GM21515 (cell line): ENCODE measurements at regions not wholly inside any gene's neighbourhood (a gene's known extent, or its start where the extent isn't known, plus 50 kb on each side); places are given as distances from the start of the nearest gene placed in this dataset.
A peak's percentile ranks its signal among the peaks of the same experiment; 100 is the strongest.
"Not testable (repeated sequence)": the region's sequence is repeated elsewhere in the genome, so short reads cannot be mapped to it uniquely, and the experiment has no call there.

Source experiments
- ATAC-seq: cut with Tn5 transposase; IDR thresholded peaks from one replicate; pipeline ENCODE4 v1.9.1; 2021; ENCODE audit not compliant: unreplicated experiment

- ATAC-seq: no peak
Observed at GRCh38 chr6:104522533-104522932, 337.2 kb downstream of the HACE1 start.

DNA sequence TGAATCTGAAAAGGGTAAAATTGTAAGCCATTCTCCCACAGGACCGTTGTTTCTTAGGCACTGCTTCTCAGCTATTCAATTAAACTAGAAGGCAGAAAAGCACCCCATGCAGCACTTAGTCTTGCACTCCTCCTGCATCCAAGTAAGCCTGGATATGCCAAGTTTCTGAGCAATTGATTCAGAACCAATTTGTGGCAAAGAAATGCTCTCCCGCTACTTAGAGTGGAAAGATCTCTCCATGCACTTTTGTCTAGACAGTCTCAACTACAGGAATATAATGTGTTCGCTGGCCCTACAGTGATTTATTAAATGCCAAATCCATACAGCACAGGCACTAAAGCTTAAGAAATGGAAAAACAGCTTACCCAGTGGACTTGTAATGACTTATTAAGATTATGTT, 338.5 kb downstream of the HACE1 start:
- no peak for ATAC-seq

- ATAC-seq: no peak
Observed at GRCh38 chr6:104519566-104519965, 340.2 kb downstream of the HACE1 start.

DNA sequence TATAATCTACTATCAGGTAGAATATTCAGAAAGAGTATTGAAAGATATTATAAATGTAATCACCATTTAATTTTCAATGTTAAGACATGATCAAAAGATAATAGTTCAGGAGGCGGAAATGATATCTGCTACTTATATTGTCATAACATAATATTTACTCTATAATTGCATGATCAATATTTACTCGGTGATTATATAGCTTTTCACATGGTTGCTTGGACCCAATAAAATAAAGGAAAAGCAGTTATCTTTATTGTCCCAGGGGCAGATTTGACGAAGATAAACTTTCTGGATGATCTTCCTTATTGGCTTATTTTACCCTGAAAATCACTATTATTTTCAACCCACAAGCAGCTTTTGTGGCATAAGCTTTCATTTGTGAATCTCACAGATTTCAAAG, 350.4 kb downstream of the HACE1 start:
- ATAC-seq: no peak

- no peak for ATAC-seq
Observed at GRCh38 chr6:104506429-104506828, 353.3 kb downstream of the HACE1 start.

- no peak for ATAC-seq
Observed at GRCh38 chr6:104505838-104506237, 353.9 kb downstream of the HACE1 start.

DNA sequence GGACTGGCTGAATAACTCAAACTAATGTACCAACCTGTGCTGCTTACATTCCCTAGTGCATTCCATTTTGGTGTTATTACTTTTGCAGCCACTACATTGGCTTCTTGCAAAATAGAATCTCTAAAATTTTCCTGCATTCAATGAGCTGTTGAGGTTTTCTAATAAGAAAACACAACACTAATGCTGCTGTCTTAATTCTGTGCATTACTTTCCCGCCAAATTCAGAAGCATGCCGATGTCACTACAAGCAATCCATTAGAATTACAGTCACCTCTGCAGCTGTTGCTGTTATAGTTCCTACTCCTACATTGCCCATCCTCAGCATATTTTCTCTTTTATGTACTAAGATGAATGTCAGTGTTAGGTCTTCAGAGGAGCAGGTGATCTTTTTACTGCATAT, 359.5 kb downstream of the HACE1 start:
- ATAC-seq: no peak

GRCh38 chr6:104486035-104486434, 373.7 kb downstream of the HACE1 start:
- ATAC-seq: no peak

GRCh38 chr6:104484626-104485025, 375.1 kb downstream of the HACE1 start:
- no peak for ATAC-seq

DNA sequence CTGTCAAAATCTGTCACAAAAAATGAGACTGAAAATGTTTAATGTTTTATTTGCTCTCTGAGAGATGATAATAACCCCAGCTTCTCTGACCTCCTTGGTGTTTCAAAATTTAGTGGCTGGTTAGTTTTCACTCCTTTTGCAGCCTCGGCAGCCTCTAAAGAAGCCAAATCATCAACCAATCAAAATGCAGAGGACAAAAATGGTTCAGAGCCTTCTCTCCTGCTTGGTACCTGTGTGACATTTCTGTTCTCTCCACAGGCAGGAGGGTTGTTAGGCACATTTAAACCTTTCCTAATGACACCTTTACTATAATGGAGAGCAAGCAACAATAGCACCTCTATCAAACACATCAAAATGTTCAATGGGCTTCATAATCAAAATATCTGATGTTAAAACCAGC, 375.5 kb downstream of the HACE1 start:
- no peak for ATAC-seq

GRCh38 chr6:104483225-104483834, 376.4 kb downstream of the HACE1 start:
- ATAC-seq: no peak

GRCh38 chr6:104477569-104477968, 382.1 kb downstream of the HACE1 start:
- ATAC-seq: no peak

GRCh38 chr6:104473021-104473429, 386.7 kb downstream of the HACE1 start:
- ATAC-seq: no peak

GRCh38 chr6:104472021-104472901, 387.5 kb downstream of the HACE1 start:
- ATAC-seq: no peak

GRCh38 chr6:104466306-104466705, 393.4 kb downstream of the HACE1 start:
- no peak for ATAC-seq

- ATAC-seq: no peak
Observed at GRCh38 chr6:104462811-104463599, 396.7 kb downstream of the HACE1 start.

- peak; percentile 62 for ATAC-seq
Observed at GRCh38 chr6:104460738-104461483, 398.8 kb downstream of the HACE1 start.

DNA sequence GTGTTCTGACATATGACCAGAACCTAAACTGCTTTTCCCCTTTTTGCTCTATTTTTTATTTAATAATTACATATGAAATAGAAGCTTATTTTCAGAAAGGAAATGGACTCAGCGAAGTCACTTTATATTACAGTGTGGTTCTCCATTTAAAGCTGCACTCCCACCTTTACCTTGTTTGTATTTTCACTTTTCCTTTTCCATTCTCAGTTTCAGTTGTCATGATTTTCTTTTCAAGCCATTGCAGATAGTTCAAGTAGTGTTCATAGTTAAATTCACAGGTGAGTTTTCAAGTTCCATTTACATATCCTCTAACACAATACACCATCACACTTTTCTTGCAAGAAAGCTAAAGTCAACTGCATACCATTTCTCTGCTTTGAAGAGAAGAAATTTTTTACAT, 400.2 kb downstream of the HACE1 start:
- peak; percentile 89 for ATAC-seq

DNA sequence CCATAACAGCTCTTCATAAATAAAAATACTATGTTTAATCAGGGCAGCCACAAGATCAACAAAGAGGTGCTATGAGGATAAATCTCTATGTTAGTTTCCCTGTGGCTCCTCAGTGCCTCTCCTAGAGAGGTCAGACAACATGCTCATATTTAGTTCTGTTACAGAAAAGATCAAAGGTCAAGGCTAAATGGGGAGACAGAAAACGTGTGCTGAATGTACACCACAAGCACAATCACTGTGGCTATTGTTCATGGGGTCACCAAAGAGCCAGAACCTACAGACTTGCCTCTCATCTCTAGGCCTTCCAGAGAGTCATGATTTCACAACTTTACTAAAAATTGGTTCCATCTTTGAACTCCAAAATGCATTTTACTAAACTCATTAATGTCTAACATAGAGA, 409.8 kb downstream of the HACE1 start:
- no peak for ATAC-seq

DNA sequence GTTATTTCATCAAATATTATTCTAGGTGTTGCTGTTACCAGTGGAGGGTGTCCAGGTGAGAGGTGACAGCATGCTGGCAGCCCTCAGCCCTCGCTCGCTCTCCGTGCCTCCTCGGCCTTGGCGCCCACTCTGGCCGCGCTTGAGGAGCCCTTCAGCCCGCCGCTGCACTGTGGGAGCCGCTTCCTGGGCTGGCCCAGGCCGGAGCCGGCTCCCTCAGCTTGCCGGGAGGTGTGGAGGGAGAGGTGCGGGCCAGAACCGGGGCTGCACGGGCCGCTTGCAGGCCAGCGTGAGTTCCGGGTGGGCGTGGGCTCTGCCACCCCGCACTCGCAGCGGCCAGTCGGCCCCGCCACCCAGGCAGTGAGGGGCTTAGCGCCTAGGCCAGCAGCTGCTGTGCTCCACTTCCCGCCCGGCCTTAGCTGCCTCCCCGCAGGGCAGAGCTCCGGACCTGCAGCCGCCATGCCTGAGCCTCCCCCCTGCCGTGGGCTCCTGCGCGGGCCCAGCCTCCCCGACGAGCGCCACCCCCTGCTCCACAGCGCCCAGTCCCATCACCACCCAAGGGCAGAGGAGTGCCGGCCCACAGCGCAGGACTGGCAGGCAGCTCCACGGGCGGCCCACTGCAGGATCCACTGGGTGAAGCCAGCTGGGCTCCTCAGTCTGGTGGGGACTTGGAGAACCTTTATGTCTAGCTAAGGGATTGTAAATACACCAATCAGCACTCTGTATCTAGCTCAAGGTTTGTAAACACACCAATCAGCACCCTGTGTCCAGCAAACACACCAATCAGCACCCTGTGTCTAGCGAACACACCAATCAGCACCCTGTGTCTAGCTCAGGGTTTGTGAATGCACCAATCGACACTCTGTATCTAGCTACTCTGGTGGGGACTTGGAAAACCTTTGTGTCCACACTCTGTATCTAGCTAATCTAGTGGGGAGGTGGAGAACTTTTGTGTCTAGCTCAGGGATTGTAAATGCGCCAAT, 413.3 kb downstream of the HACE1 start:
- not testable (repeated sequence) for ATAC-seq
